Left ventricle myocardium superior (tissue), 1 donor: ENCODE measurements at regions not wholly inside any gene's neighbourhood (a gene's known extent, or its start where the extent isn't known, plus 50 kb on each side); places are given as distances from the start of the nearest gene placed in this dataset.

Source experiments
- ATAC-seq: fragments of 200-7000 bp; cut with Tn5 transposase; one replicate; pipeline ENCODE4 v1.9.1; 2020; ENCODE audit warnings: mild to moderate bottlenecking, moderate library complexity
- DNase-seq: peaks from one replicate; pipeline ENCODE4 v3.0.0-alpha.2; 2020
- intact Hi-C: fragments of 100-400 bp; cut with micrococcal nuclease; formaldehyde crosslinking; loops from one replicate; pipeline ENCODE4 v1.11.0; 2022
- donor health status: DM: no; HTN: yes; CAD: no; lungs with severe emphysema.

DNA sequence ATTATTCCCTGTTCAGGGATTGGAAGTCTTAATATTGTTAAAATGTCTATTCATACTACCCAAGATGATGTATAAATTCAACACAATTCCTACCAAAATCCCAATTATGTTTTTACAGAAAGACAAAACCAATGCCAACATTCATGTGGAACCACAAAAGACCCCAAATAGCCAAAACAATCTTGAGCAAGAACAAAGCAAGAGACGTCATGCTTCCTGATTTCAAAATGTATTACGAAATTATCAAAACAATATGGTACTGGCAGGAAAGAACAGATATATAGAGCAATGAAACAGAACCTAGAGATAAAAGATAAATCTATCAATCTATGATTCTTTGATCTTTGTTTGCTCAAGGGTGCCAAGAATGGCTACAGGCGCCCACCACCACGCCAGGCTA, 237.9 kb downstream of the TAF11L14 start:
- DNase-seq (no peak), ATAC-seq (no peak)
- intact Hi-C loops: no loop called here

DNA sequence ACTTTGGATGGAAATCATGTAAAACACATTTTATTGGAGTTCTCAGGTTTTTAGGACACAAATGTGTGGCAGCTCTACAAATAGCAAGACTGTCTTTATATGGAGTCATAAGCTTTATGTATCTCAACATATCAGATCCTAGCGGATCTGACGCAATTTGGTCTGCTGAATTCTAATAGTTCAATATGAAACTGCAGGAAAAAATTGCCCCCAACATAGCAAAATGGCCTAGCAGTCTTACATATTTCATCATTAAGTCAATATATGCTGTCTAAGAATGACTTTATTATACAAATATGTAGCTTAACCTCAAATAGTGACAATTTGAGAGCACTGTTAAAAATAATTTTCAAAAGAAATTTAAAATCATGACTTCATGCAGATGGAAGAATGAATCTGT, 244.3 kb downstream of the TAF11L14 start:
- intact Hi-C loops: no loop called here
- no peak for DNase-seq
- no peak for ATAC-seq

- intact Hi-C loops: no loop called here
- DNase-seq (no peak), ATAC-seq (no peak)
Observed at GRCh38 chr5:17879276-17879675, 245.0 kb downstream of the TAF11L14 start.

GRCh38 chr5:17880869-17881268, 246.6 kb downstream of the TAF11L14 start:
- ATAC-seq (no peak), DNase-seq (no peak)
- intact Hi-C loops: no loop called here

- intact Hi-C loops: no loop called here
- ATAC-seq: no peak
Observed at GRCh38 chr5:17882760-17883488, 248.7 kb downstream of the TAF11L14 start.

DNA sequence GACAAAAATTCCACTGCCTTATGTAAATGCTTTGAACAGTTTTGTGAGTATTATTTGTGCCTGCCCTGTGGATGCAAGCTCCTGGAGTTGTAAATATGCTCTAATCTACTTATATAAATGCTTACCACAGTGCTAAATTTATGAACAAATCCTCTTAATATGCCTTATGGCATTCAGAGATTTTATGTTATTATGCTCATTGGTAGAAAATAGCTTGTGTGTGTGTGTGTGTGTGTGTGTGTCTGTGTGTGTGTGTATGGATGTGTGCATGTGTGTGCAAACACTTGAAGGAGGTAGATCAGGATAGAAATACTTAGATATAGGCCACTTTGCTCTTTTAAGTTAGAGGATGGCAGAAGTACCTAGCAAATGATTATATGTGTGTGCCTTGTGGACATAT, 253.9 kb downstream of the TAF11L14 start:
- intact Hi-C loops: no loop called here
- DNase-seq (no peak), ATAC-seq (no peak)

More at GRCh38 chr5:17882760-17883488, 248.7 kb downstream of the TAF11L14 start:
- DNase-seq: no peak

DNA sequence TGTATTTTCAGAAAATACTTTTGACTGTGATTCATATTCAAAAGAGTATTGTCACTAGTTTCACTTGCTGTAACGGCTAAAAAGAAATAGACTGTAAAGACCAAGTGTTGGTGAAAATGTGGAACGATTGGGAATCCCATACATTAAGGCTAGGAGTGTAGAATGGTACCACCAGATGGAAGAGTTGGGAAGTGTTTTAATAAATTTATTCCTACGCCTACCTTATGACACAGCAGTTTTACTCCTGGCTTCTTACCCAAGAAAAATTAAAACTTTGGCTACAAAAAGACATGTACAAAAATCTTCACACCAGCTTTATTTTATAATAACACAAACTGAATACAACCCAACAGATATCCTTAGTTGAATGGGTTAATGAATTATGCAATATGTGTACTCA, 256.2 kb downstream of the TAF11L14 start:
- intact Hi-C loops: no loop called here
- ATAC-seq (no peak), DNase-seq (no peak)

DNA sequence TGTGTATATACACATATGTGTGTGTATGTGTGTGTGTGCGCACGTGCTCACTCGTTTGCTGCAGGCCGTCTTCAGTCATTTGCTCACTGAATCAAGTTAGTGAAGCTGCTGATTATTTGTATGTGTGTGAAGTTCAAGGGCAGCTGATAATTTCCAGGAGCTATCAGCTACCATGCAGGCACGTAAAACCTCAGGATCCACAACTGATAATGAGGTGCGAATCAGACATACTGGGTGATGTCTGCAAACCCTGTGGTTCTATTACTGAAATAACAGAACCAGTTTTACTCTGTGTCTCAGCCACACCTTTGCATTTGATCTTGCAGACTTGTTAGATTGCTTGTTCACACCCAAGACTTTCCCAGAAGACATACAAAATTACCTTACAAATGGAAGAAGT, 257.6 kb downstream of the TAF11L14 start:
- DNase-seq: no peak
- ATAC-seq: no peak
- intact Hi-C loops: no loop called here

GRCh38 chr5:17893026-17893635, 258.9 kb downstream of the TAF11L14 start:
- DNase-seq (no peak), ATAC-seq (no peak)
- intact Hi-C loops: no loop called here

- no peak for ATAC-seq
- no peak for DNase-seq
- intact Hi-C loops: no loop called here
Observed at GRCh38 chr5:17895288-17896033, 261.2 kb downstream of the TAF11L14 start.

DNA sequence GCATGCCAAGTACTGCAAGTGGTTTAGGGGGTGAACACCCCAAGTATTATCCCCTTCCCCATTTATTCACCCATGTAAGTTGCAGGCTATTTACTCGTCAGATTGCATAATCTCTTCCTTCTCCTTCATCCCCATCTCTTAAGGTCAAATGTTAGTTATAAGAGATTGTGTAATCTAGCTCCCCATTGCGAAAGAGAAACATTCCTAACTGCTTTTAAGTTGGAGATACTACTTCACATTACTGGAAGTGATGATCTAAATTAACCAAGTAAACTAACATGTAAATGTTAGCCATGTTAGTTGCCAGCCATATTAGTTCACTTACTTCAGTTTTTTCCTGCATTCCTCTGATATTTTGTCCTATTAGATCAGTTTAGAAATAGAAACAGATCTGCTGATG, 262.3 kb downstream of the TAF11L14 start:
- intact Hi-C loops: no loop called here
- no peak for DNase-seq
- ATAC-seq: no peak

DNA sequence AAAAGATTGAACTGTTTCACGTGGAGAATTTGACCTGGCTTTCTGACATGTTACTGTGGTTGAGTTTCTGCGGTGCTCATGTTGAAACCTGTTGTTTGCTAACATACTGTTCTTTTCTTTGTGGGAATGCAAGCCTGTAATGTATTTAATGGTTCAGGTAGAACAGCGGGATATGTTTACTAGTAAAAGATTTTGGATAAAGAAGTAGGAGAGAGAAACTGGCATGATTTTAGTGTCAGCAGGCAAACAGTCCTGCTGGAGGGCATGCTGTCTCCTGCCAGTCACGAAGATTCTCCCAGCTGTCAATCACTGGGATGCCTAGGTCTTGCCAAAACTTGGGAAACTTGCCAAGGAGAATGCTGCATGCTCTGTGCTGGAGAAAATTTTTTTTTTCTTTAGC, 263.5 kb downstream of the TAF11L14 start:
- no peak for ATAC-seq
- DNase-seq: no peak
- intact Hi-C loops: no loop called here

- ATAC-seq (no peak), DNase-seq (no peak)
- intact Hi-C loops: no loop called here
Observed at GRCh38 chr5:17898766-17899165, 264.5 kb downstream of the TAF11L14 start.

GRCh38 chr5:17907094-17907493, 272.8 kb downstream of the TAF11L14 start:
- intact Hi-C loops: no loop called here
- DNase-seq (no peak), ATAC-seq (no peak)

GRCh38 chr5:17910318-17910717, 276.1 kb downstream of the TAF11L14 start:
- intact Hi-C loops: no loop called here
- no peak for ATAC-seq
- DNase-seq: no peak

- ATAC-seq (no peak), DNase-seq (no peak)
- intact Hi-C loops: no loop called here
Observed at GRCh38 chr5:17912794-17913193, 278.5 kb downstream of the TAF11L14 start.

DNA sequence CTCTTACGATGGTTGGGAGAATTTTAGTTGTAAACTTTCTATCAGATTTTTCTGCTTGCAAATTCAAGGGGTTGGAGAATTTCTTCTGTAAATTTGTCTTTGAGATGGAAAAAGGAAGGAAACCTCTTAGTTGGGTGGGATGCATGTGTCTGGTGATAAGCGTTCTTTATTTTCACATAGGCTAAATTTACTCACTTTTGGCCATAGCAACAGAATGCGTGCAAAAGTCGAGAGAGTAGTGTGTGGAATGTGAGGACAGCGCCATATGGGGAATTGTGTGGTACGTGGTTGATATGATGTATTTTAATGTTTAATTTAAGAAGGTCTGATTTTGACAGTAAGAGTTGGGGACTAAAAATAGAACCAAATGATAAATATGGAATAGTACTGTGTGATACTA, 282.2 kb downstream of the TAF11L14 start:
- DNase-seq (no peak), ATAC-seq (no peak)
- intact Hi-C loops: no loop called here

DNA sequence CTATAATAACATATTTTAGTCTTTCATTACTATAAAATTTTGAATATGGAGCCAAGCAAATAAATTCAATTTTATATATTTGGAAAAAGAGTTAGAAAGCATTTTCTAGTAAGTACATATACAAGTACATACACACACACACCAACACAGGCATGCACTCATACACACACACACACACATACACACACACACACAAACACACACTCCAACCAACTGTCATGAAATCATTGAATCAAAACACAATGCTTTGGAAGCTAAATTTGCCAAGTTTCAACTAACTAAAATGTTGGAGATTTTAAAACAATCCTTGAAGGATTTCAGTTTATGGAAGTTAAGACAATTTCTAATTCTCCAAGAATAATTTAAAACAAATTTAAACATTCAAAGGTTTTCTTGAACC, 283.2 kb downstream of the TAF11L14 start:
- intact Hi-C loops: no loop called here
- DNase-seq (no peak), ATAC-seq (no peak)

- DNase-seq (no peak), ATAC-seq (no peak)
- intact Hi-C loops: no loop called here
Observed at GRCh38 chr5:17918373-17919104, 284.3 kb downstream of the TAF11L14 start.

- DNase-seq: no peak
- intact Hi-C loops: no loop called here
- no peak for ATAC-seq
Observed at GRCh38 chr5:17925276-17925675, 291.0 kb downstream of the TAF11L14 start.
